SK-N-SH (cell line): ENCODE measurements at regions not wholly inside any gene's neighbourhood (a gene's known extent, or its start where the extent isn't known, plus 50 kb on each side); places are given as distances from the start of the nearest gene placed in this dataset.

Experiments used
- CTCF ChIP-seq: fragments of 200-600 bp; sonication (generic); IDR thresholded peaks from 2 replicates; pipeline ENCODE4 v1.6.1; 2017; ENCODE audit warnings: antibody characterized with exemption, mild to moderate bottlenecking, moderate library complexity
- ELF1 ChIP-seq: IDR thresholded peaks from 2 replicates; pipeline ENCODE4 v1.4.0; 2012
- POLR2AphosphoS5 ChIP-seq: IDR thresholded peaks from 2 replicates; pipeline ENCODE4 v1.6.1; 2012; ENCODE audit warnings: low read depth, low read length
- TEAD4 ChIP-seq: IDR thresholded peaks from 2 replicates; pipeline ENCODE4 v1.4.0; 2012; ENCODE audit warnings: mild to moderate bottlenecking, borderline replicate concordance; ENCODE audit not compliant: insufficient read depth

GRCh38 chr18:73366713-73367112, 498.9 kb upstream of the NETO1 start:
- TF ChIP-seq CTCF, result no peak
- TF ChIP-seq POLR2AphosphoS5, result no peak
- no peak for TF ChIP-seq TEAD4
- TF ChIP-seq ELF1, result no peak
